Activated naive CD4-positive, alpha-beta T cell treated with anti-CD3 and anti-CD28 coated beads, Interleukin-2, amount 50 U/mL, for 24 hours (primary cell): ENCODE measurements at regions not wholly inside any gene's neighbourhood (a gene's known extent, or its start where the extent isn't known, plus 50 kb on each side); places are given as distances from the start of the nearest gene placed in this dataset.
A peak's percentile ranks its signal among the peaks of the same experiment; 100 is the strongest.

Source experiments
- H3K27ac Mint-ChIP-seq: one replicate; pipeline ENCODE4 v1.8.0; 2021; ENCODE audit warnings: mild to moderate bottlenecking, mixed read lengths
- H3K27me3 Mint-ChIP-seq: one replicate; pipeline ENCODE4 v1.8.0; 2021; ENCODE audit warnings: mixed read lengths
- H3K36me3 Mint-ChIP-seq: one replicate; pipeline ENCODE4 v1.8.0; 2021; ENCODE audit warnings: mixed read lengths
- H3K4me1 Mint-ChIP-seq: one replicate; pipeline ENCODE4 v1.8.0; 2021; ENCODE audit warnings: mixed read lengths
- H3K4me3 Mint-ChIP-seq: one replicate; pipeline ENCODE4 v1.8.0; 2021; ENCODE audit warnings: mild to moderate bottlenecking, mixed read lengths
- H3K9me3 Mint-ChIP-seq: one replicate; pipeline ENCODE4 v1.8.0; 2021; ENCODE audit warnings: mixed read lengths

- Mint-ChIP-seq H3K27me3 (peaks cover 4% of the 10 kb centered on the region), H3K27ac (no peak overlapping the region), H3K4me3 (no peak overlapping the region), H3K9me3 (no peaks in the 10 kb centered on the region), H3K4me1 (peaks cover 2% of the 10 kb centered on the region), H3K36me3 (no peaks in the 10 kb centered on the region)
Observed at GRCh38 chr6:124877468-124877867, 84.8 kb upstream of the RNF217 start.

- Mint-ChIP-seq H3K36me3 (no peaks in the 10 kb centered on the region), H3K27me3 (peaks cover 4% of the 10 kb centered on the region), H3K9me3 (no peaks in the 10 kb centered on the region), H3K4me1 (peaks cover 8% of the 10 kb centered on the region), H3K4me3 (no peak overlapping the region), H3K27ac (no peak overlapping the region)
Observed at GRCh38 chr6:124879110-124879991, 82.9 kb upstream of the RNF217 start.

GRCh38 chr6:124879992-124880355, 82.3 kb upstream of the RNF217 start:
- H3K4me1 Mint-ChIP-seq = peaks cover 8% of the 10 kb centered on the region
- no peak overlapping the region for H3K4me3 Mint-ChIP-seq
- H3K27me3 Mint-ChIP-seq = peaks cover 4% of the 10 kb centered on the region
- H3K9me3 Mint-ChIP-seq = no peaks in the 10 kb centered on the region
- no peak overlapping the region for H3K27ac Mint-ChIP-seq
- no peaks in the 10 kb centered on the region for H3K36me3 Mint-ChIP-seq

GRCh38 chr6:124881898-124882578, 80.2 kb upstream of the RNF217 start:
- Mint-ChIP-seq H3K4me3 (no peak overlapping the region), H3K9me3 (no peaks in the 10 kb centered on the region), H3K36me3 (no peaks in the 10 kb centered on the region), H3K4me1 (peaks cover 8% of the 10 kb centered on the region), H3K27me3 (peaks cover 4% of the 10 kb centered on the region), H3K27ac (no peak overlapping the region)

- Mint-ChIP-seq H3K4me1 (peaks cover 8% of the 10 kb centered on the region), H3K36me3 (no peaks in the 10 kb centered on the region), H3K4me3 (no peak overlapping the region), H3K9me3 (no peaks in the 10 kb centered on the region), H3K27me3 (no peaks in the 10 kb centered on the region), H3K27ac (no peak overlapping the region)
Observed at GRCh38 chr6:124882579-124883393, 79.5 kb upstream of the RNF217 start.

- Mint-ChIP-seq H3K4me1 (peaks cover 23% of the 10 kb centered on the region), H3K36me3 (no peaks in the 10 kb centered on the region), H3K9me3 (no peaks in the 10 kb centered on the region), H3K27ac (no peak overlapping the region), H3K4me3 (no peak overlapping the region), H3K27me3 (no peaks in the 10 kb centered on the region)
Observed at GRCh38 chr6:124885171-124885570, 77.1 kb upstream of the RNF217 start.

GRCh38 chr6:124887872-124888580, 74.2 kb upstream of the RNF217 start:
- H3K4me1 Mint-ChIP-seq = peaks cover 18% of the 10 kb centered on the region
- H3K27ac Mint-ChIP-seq = no peak overlapping the region
- no peak overlapping the region for H3K4me3 Mint-ChIP-seq
- no peaks in the 10 kb centered on the region for H3K36me3 Mint-ChIP-seq
- no peaks in the 10 kb centered on the region for H3K27me3 Mint-ChIP-seq
- H3K9me3 Mint-ChIP-seq = no peaks in the 10 kb centered on the region

GRCh38 chr6:124888581-124889371, 73.5 kb upstream of the RNF217 start:
- no peaks in the 10 kb centered on the region for H3K27me3 Mint-ChIP-seq
- H3K4me1 Mint-ChIP-seq = peaks cover 14% of the 10 kb centered on the region
- H3K27ac Mint-ChIP-seq = peak overlapping the region; percentile 32
- no peaks in the 10 kb centered on the region for H3K36me3 Mint-ChIP-seq
- peak overlapping the region; percentile 61 for H3K4me3 Mint-ChIP-seq
- H3K9me3 Mint-ChIP-seq = no peaks in the 10 kb centered on the region

- Mint-ChIP-seq H3K27me3 (no peaks in the 10 kb centered on the region), H3K4me3 (no peak overlapping the region), H3K4me1 (no peaks in the 10 kb centered on the region), H3K9me3 (no peaks in the 10 kb centered on the region), H3K36me3 (no peaks in the 10 kb centered on the region), H3K27ac (no peak overlapping the region)
Observed at GRCh38 chr6:124901084-124901483, 61.2 kb upstream of the RNF217 start.

GRCh38 chr6:124903797-124904196, 58.4 kb upstream of the RNF217 start:
- H3K27me3 Mint-ChIP-seq = no peaks in the 10 kb centered on the region
- no peak overlapping the region for H3K27ac Mint-ChIP-seq
- H3K9me3 Mint-ChIP-seq = no peaks in the 10 kb centered on the region
- no peaks in the 10 kb centered on the region for H3K4me1 Mint-ChIP-seq
- no peak overlapping the region for H3K4me3 Mint-ChIP-seq
- no peaks in the 10 kb centered on the region for H3K36me3 Mint-ChIP-seq

- no peak overlapping the region for H3K4me3 Mint-ChIP-seq
- no peaks in the 10 kb centered on the region for H3K4me1 Mint-ChIP-seq
- H3K27ac Mint-ChIP-seq = no peak overlapping the region
- H3K36me3 Mint-ChIP-seq = no peaks in the 10 kb centered on the region
- H3K27me3 Mint-ChIP-seq = peaks cover 1% of the 10 kb centered on the region
- no peaks in the 10 kb centered on the region for H3K9me3 Mint-ChIP-seq
Observed at GRCh38 chr6:124907596-124907995, 54.6 kb upstream of the RNF217 start.
